Neuronal stem cell (in vitro differentiated cells): ENCODE measurements at regions not wholly inside any gene's neighbourhood (a gene's known extent, or its start where the extent isn't known, plus 50 kb on each side); places are given as distances from the start of the nearest gene placed in this dataset. TPM values are rescaled to one million over a fixed set of nuclear protein-coding genes. Genes with fewer than 3 reads are reported as not detected.

ENCODE experiments used
- small RNA-seq: library from polyadenylated mRNA; stranded (forward); fragments of <200 nt; extraction: miRNeasy Mini kit (QIAGEN cat#:217004); gene quantifications from one replicate; pipeline ENCODE3, GENCODE V24; 2013; ENCODE audit not compliant: insufficient read depth

Small RNAs in the stretch of these regions (small RNA-seq; reads per million reads assigned to genes)
- gene AC103996.1: not detected
- not detected for gene AC112693.2
